A673 (cell line): ENCODE measurements at regions not wholly inside any gene's neighbourhood (a gene's known extent, or its start where the extent isn't known, plus 50 kb on each side); places are given as distances from the start of the nearest gene placed in this dataset.

Experiments
- BruUV-seq: library from RNA; stranded (reverse); fragments of 400-500 nt; replicated peaks from 2 replicates; lab custom pipeline; 2021; lab: Mats Ljungman, UMichigan
- CTCF ChIA-PET: fragments of 300-600 bp; sonication (Branson Sonifier 250); formaldehyde crosslinking; loops from one replicate; lab custom pipeline; 2022; ENCODE audit warnings: antibody characterized with exemption; lab: Charles Lee
- POLR2A ChIA-PET: fragments of 300-600 bp; sonication (Branson Sonifier 250); formaldehyde crosslinking; loops from one replicate; lab custom pipeline; 2022; ENCODE audit warnings: antibody characterized with exemption; ENCODE audit not compliant: low non-redundant PET; lab: Charles Lee
- DNase-seq: peaks from one replicate; pipeline ENCODE4 v3.0.0-alpha.2; 2015; ENCODE audit warnings: low spot score
- H3K27ac ChIP-seq: fragments of 200-600 bp; sonication (generic); 2 replicates; pipeline ENCODE4 v1.5.1; 2016; ENCODE audit warnings: mixed run types, low read depth, mild to moderate bottlenecking, mixed read lengths, antibody characterized with exemption, low read length; ENCODE audit not compliant: poor library complexity, severe bottlenecking
- H3K27me3 ChIP-seq: fragments of 200-600 bp; sonication (generic); replicated peaks from 2 replicates; pipeline ENCODE4 v1.6.1; 2017; ENCODE audit warnings: mixed run types, low read depth, mild to moderate bottlenecking, mixed read lengths, antibody characterized with exemption, low read length; ENCODE audit not compliant: insufficient read depth, poor library complexity
- H3K36me3 ChIP-seq: fragments of 200-600 bp; sonication (generic); 2 replicates; pipeline ENCODE4 v1.6.1; 2016; ENCODE audit warnings: mixed run types, mild to moderate bottlenecking, mixed read lengths, antibody characterized with exemption, low read length; ENCODE audit not compliant: insufficient read depth, poor library complexity, severe bottlenecking
- H3K4me1 ChIP-seq: fragments of 200-600 bp; sonication (generic); 2 replicates; pipeline ENCODE4 v1.6.1; 2017; ENCODE audit warnings: mixed run types, mild to moderate bottlenecking, mixed read lengths, antibody characterized with exemption, low read length; ENCODE audit not compliant: insufficient read depth, poor library complexity, severe bottlenecking
- H3K4me3 ChIP-seq: fragments of 200-600 bp; sonication (generic); 2 replicates; pipeline ENCODE4 v1.5.1; 2016; ENCODE audit warnings: low read depth, mixed run types, mild to moderate bottlenecking, mixed read lengths, low read length; ENCODE audit not compliant: poor library complexity, severe bottlenecking
- H3K9me3 ChIP-seq: fragments of 200-600 bp; sonication (generic); 2 replicates; pipeline ENCODE4 v1.6.1; 2016; ENCODE audit warnings: mixed run types, low read depth, mild to moderate bottlenecking, mixed read lengths, antibody characterized with exemption, low read length; ENCODE audit not compliant: poor library complexity, severe bottlenecking
- EZH2 ChIP-seq: fragments of 200-600 bp; sonication (generic); IDR thresholded peaks from 2 replicates; pipeline ENCODE4 v1.6.1; 2017; ENCODE audit warnings: borderline replicate concordance, low read depth, mild to moderate bottlenecking, mixed read lengths, antibody characterized with exemption, low read length; ENCODE audit not compliant: poor library complexity, severe bottlenecking
- intact Hi-C: fragments of 100-400 bp; cut with micrococcal nuclease; formaldehyde crosslinking; loops from one replicate; pipeline ENCODE4 v1.10.0; 2022; ENCODE audit not compliant: unreplicated experiment
- TF ChIP-seq, protein P1 (sequence below): fragments of 300-800, 200-600 bp; sonication (generic); conservative IDR thresholded peaks from 2 replicates; pipeline ENCODE4 v1.5.1; 2017; ENCODE audit warnings: low read depth, mild to moderate bottlenecking, antibody characterized with exemption, low read length, moderate library complexity, mixed read lengths

GRCh38 chr3:80366808-80367548 is 599.2 kb upstream of the ROBO1 start:
- DNase-seq, result no peak
- Histone ChIP-seq H3K27ac (no peak overlapping the region), H3K4me3 (no peak overlapping the region), H3K36me3 (no peaks in the 10 kb centered on the region), H3K9me3 (no peaks in the 10 kb centered on the region), H3K4me1 (no peaks in the 10 kb centered on the region), H3K27me3 (no peaks in the 10 kb centered on the region)
- BruUV-seq, result no TSS peak
- POLR2A ChIA-PET, result no interaction called here
- CTCF ChIA-PET, result no interaction called here
- TF ChIP-seq EZH2, result no peak
- TF ChIP-seq, protein P1, sequence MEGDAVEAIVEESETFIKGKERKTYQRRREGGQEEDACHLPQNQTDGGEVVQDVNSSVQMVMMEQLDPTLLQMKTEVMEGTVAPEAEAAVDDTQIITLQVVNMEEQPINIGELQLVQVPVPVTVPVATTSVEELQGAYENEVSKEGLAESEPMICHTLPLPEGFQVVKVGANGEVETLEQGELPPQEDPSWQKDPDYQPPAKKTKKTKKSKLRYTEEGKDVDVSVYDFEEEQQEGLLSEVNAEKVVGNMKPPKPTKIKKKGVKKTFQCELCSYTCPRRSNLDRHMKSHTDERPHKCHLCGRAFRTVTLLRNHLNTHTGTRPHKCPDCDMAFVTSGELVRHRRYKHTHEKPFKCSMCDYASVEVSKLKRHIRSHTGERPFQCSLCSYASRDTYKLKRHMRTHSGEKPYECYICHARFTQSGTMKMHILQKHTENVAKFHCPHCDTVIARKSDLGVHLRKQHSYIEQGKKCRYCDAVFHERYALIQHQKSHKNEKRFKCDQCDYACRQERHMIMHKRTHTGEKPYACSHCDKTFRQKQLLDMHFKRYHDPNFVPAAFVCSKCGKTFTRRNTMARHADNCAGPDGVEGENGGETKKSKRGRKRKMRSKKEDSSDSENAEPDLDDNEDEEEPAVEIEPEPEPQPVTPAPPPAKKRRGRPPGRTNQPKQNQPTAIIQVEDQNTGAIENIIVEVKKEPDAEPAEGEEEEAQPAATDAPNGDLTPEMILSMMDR, result no peak
- intact Hi-C loops, result no loop called here

DNA sequence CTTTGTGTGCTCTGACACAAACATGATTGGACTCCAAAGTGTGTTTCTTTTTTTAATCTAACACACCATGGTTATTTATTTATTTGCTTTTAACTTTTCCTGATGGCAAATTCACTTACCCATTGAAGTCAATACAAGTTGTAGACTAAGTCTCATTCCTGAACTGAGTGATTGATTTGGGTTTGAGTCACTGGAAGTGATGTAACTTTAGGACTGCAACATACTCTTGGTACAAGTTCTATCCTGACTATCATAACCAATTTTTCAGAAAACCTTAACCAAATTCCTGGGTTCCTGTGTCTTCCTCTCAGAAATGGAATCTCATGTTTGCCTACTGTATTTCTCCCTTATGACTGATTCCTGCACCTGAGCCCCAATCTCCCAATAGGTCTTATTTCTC is 590.0 kb upstream of the ROBO1 start:
- no peaks in the 10 kb centered on the region for H3K9me3 ChIP-seq
- no peak for DNase-seq
- CTCF ChIA-PET, result no interaction called here
- H3K4me1 ChIP-seq, result no peaks in the 10 kb centered on the region
- no TSS peak for BruUV-seq
- intact Hi-C loops, result no loop called here
- TF ChIP-seq EZH2, result no peak
- TF ChIP-seq, protein P1, result no peak
- H3K36me3 ChIP-seq, result no peaks in the 10 kb centered on the region
- H3K27me3 ChIP-seq, result no peaks in the 10 kb centered on the region
- H3K4me3 ChIP-seq, result no peak overlapping the region
- H3K27ac ChIP-seq, result no peak overlapping the region
- POLR2A ChIA-PET, result no interaction called here

DNA sequence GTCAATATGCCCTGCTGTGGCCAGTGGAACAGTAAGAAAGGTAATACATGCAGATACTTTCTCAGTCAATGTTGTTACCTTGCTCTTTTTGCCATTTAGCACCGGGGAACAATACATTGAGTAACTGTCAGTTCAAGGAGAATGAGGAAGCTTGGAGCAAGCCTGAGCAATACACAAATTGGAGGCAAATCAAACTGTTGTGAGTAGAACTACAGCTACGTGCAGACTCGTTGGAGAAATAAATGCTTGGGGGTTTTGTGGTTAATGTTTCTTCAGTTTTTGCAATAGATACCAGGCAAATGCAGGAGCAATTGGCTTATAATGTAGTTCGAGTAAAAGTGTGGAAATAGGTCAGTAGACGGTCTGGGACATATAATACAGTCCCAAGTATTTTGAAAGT is 587.3 kb upstream of the ROBO1 start:
- no TSS peak for BruUV-seq
- no peak overlapping the region for H3K4me3 ChIP-seq
- DNase-seq, result no peak
- TF ChIP-seq, protein P1, result no peak
- no peak for TF ChIP-seq EZH2
- H3K4me1 ChIP-seq, result no peaks in the 10 kb centered on the region
- no peak overlapping the region for H3K27ac ChIP-seq
- no peaks in the 10 kb centered on the region for H3K36me3 ChIP-seq
- ChIA-PET CTCF (no interaction called here), POLR2A (no interaction called here)
- intact Hi-C loops, result no loop called here
- no peaks in the 10 kb centered on the region for H3K9me3 ChIP-seq
- H3K27me3 ChIP-seq, result no peaks in the 10 kb centered on the region
